ENCODE measurements at regions not wholly inside any gene's neighbourhood (a gene's known extent, or its start where the extent isn't known, plus 50 kb on each side); places are given as distances from the start of the nearest gene placed in this dataset.

GRCh38 chr17:68698746-68699145 lies 97.6 kb upstream of the FAM20A start:
- TF ChIP-seq POLR2AphosphoS5 (IDR thresholded peaks at IDR 0.05; ENCODE audit: low read depth) (no peak), CTCF (IDR thresholded peaks at IDR 0.05; ENCODE audit: insufficient read depth, low read length) (no peak), REST (IDR thresholded peaks at IDR 0.05; ENCODE audit: insufficient replicate concordance, low read depth) (no peak), GABPA (IDR thresholded peaks at IDR 0.05; ENCODE audit: low read depth) (no peak)

Measured in HL-60 (cell line).